ENCODE measurements at regions not wholly inside any gene's neighbourhood (a gene's known extent, or its start where the extent isn't known, plus 50 kb on each side); places are given as distances from the start of the nearest gene placed in this dataset.

DNA sequence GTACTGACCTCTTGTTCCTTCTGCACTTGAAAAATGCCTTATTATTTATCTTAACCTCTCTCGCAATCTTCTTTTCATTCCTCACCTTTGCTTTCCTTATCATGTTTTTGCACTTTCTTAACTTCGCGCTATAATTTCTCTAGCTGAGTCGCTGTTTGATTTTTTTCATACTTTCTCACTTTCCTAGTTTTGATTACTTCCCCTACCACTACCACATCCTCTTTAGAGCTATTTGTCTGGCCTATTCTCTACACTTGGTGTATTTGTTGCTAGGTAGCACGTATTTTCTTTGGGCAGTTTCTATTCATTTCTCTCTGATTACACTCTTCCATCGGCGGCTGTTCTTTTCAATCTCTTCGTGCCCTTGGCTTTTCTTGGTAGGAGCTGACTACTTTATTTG is 611.8 kb downstream of the BNC2 start:
- DNase-seq (ENCODE audit: low spot score): no peak
- no peaks in the 10 kb centered on the region for H3K9me3 Mint-ChIP-seq (ENCODE audit: unreplicated experiment)
- no peaks in the 10 kb centered on the region for H3K36me3 Mint-ChIP-seq (ENCODE audit: low read depth, unreplicated experiment)
- no peak overlapping the region for H3K4me3 Mint-ChIP-seq (ENCODE audit: unreplicated experiment)
- no peak for TF ChIP-seq CTCF (IDR thresholded peaks at IDR 0.05; ENCODE audit: unreplicated experiment)
- H3K27me3 Mint-ChIP-seq (ENCODE audit: unreplicated experiment): peaks cover 12% of the 10 kb centered on the region
- H3K4me1 Mint-ChIP-seq (ENCODE audit: unreplicated experiment): peaks cover 17% of the 10 kb centered on the region
- H3K27ac Mint-ChIP-seq (ENCODE audit: unreplicated experiment): no peak overlapping the region

DNA sequence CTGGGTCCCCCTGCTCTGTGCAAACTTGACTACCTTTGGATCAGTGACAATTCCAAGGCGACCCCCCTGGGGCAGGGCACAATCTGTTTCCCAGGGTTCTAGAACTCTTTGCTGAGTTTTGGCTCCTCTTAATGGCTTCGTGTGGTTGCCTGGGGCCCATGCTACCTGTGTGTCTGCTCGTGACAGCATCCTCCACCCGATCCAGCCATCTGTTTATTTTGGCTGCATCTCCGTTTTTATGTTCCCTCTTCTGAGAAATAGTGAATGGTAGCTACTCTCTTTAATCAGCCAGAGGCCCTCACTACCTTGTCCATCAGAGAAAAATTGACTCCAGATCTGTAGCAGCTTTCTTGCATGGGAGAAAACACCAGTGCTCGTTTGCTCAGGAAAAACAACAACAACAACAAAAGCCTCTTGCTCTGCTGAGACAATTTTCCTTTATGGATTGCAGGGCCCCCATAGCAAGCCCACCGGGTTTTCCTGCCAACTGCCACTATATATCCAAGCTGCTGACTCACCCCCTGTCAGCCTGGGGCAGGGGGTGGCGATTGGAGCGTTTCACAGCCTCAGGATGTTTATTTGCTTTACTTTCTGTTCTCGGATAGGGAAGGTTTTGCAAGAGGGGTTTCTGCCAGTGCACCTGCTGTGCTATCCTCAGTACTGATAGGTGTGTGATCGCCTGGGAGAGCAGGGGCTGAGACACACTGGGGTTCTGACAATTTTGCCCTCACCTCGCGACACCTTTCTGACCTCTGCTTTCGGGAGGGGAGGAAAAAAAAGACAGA is 607.8 kb downstream of the BNC2 start:
- no peaks in the 10 kb centered on the region for H3K9me3 Mint-ChIP-seq (ENCODE audit: unreplicated experiment)
- H3K4me1 Mint-ChIP-seq (ENCODE audit: unreplicated experiment): peaks cover 17% of the 10 kb centered on the region
- H3K27ac Mint-ChIP-seq (ENCODE audit: unreplicated experiment): no peak overlapping the region
- DNase-seq (ENCODE audit: low spot score): no peak
- no peaks in the 10 kb centered on the region for H3K36me3 Mint-ChIP-seq (ENCODE audit: low read depth, unreplicated experiment)
- H3K27me3 Mint-ChIP-seq (ENCODE audit: unreplicated experiment): peaks cover 13% of the 10 kb centered on the region
- TF ChIP-seq CTCF (IDR thresholded peaks at IDR 0.05; ENCODE audit: unreplicated experiment): no peak
- no peak overlapping the region for H3K4me3 Mint-ChIP-seq (ENCODE audit: unreplicated experiment)

DNA sequence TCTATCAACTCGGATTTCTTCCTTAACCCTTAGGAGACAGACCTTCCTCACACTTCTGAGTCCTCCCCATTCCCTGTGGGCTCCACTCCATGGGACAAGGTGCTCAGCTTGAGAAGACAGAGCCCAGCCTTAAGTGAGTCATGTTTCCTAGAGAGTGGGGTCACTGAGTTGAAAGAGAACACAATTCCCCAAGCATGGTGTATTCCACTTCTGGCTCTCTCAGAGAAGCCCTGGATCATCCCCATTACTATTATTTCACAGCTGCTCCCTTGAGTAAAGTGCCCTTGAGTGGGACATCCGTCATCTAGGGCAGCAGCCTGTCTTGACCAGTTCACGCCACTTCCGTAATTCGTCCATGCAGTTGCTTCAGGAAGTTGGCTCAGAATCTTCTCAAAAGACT is 604.8 kb downstream of the BNC2 start:
- TF ChIP-seq CTCF (IDR thresholded peaks at IDR 0.05; ENCODE audit: unreplicated experiment): no peak
- H3K27me3 Mint-ChIP-seq (ENCODE audit: unreplicated experiment): peaks cover 12% of the 10 kb centered on the region
- no peak overlapping the region for H3K4me3 Mint-ChIP-seq (ENCODE audit: unreplicated experiment)
- no peaks in the 10 kb centered on the region for H3K36me3 Mint-ChIP-seq (ENCODE audit: low read depth, unreplicated experiment)
- DNase-seq (ENCODE audit: low spot score): no peak
- peaks cover 11% of the 10 kb centered on the region for H3K4me1 Mint-ChIP-seq (ENCODE audit: unreplicated experiment)
- no peaks in the 10 kb centered on the region for H3K9me3 Mint-ChIP-seq (ENCODE audit: unreplicated experiment)
- no peak overlapping the region for H3K27ac Mint-ChIP-seq (ENCODE audit: unreplicated experiment)

DNA sequence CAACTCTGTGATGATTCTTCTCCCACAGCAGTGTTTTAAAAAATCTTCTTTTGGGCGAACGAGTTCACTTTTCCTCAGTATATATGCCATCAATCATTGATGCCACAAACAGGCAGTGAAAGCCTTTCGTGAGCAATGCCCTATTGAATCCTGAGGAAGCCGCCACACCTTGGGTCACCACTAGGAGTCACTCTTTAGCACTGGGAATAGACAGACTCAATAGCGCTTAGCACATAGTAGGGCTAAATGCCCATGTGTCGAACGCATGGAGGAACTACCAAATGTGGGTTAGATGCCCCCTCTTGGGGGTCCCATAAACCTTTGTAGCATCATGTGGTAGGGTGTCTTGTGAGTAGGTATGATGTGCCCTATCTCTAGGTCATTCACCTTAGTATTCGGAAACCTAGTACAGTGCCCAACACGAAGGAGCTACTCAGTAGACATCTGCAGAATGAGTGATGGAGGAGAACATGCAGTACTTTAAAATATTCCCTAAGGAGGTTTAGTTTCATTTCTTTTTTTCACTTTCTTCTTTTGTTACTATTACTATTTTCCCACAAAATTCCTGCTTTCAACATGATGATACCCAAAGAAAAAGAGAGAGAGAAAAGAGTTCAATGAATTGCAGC is 603.7 kb downstream of the BNC2 start:
- Mint-ChIP-seq H3K27ac (ENCODE audit: unreplicated experiment) (no peak overlapping the region), H3K4me3 (ENCODE audit: unreplicated experiment) (no peak overlapping the region), H3K9me3 (ENCODE audit: unreplicated experiment) (no peaks in the 10 kb centered on the region), H3K4me1 (ENCODE audit: unreplicated experiment) (peaks cover 8% of the 10 kb centered on the region), H3K36me3 (ENCODE audit: low read depth, unreplicated experiment) (no peaks in the 10 kb centered on the region), H3K27me3 (ENCODE audit: unreplicated experiment) (peaks cover 12% of the 10 kb centered on the region)
- peak; percentile 31 for DNase-seq (ENCODE audit: low spot score)
- TF ChIP-seq CTCF (IDR thresholded peaks at IDR 0.05; ENCODE audit: unreplicated experiment): peak; percentile 71

Data from endothelial cell (in vitro differentiated cells).